HFFc6 (cell line): ENCODE measurements at regions not wholly inside any gene's neighbourhood (a gene's known extent, or its start where the extent isn't known, plus 50 kb on each side); places are given as distances from the start of the nearest gene placed in this dataset.

Source experiments
- DNase-seq: peaks from one replicate; pipeline ENCODE4 v3.0.0-alpha.2; 2018
- H3K27ac Mint-ChIP-seq: 2 replicates; pipeline ENCODE4 v1.8.0; 2020; ENCODE audit warnings: mild to moderate bottlenecking, mixed read lengths
- H3K27me3 Mint-ChIP-seq: 2 replicates; pipeline ENCODE4 v1.8.0; 2021; ENCODE audit warnings: mild to moderate bottlenecking, moderate library complexity, mixed read lengths; ENCODE audit not compliant: insufficient read depth
- H3K36me3 Mint-ChIP-seq: 2 replicates; pipeline ENCODE4 v1.8.0; 2021; ENCODE audit warnings: low read depth, mixed read lengths
- H3K4me1 Mint-ChIP-seq: 2 replicates; pipeline ENCODE4 v1.8.0; 2020; ENCODE audit warnings: low read depth, mixed read lengths
- H3K4me3 Mint-ChIP-seq: 2 replicates; pipeline ENCODE4 v1.8.0; 2020; ENCODE audit warnings: mild to moderate bottlenecking, moderate library complexity, mixed read lengths
- H3K9me3 Mint-ChIP-seq: 2 replicates; pipeline ENCODE4 v1.8.0; 2020; ENCODE audit warnings: mild to moderate bottlenecking, mixed read lengths
- TF ChIP-seq, protein P1 (sequence below): fragments of 200-600 bp; sonication (generic); IDR thresholded peaks from 2 replicates; pipeline ENCODE4 v1.5.0; 2021; ENCODE audit warnings: antibody characterized with exemption, mild to moderate bottlenecking

DNA sequence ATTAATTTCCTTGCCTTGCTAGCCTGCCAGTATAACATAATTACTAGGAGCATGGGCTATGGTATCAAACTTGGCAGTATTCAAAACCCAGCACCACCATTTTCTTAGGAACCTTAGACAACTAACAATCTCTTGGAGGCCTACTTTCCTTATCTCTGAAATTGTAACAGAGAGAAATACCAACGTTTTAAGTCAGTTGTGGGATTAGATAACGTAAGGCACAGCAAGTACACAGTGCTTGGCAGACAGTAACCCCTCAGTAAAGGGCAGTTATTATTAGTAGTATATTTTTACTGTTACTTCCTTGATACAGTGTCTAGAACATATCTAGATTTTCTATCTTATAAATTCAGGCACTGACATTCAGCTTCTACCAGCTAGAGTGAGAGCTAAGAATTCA, 309.6 kb downstream of the ACTL7B start:
- Mint-ChIP-seq H3K27ac (no peak overlapping the region), H3K36me3 (no peaks in the 10 kb centered on the region), H3K9me3 (no peaks in the 10 kb centered on the region), H3K27me3 (peaks cover 8% of the 10 kb centered on the region), H3K4me3 (no peak overlapping the region), H3K4me1 (peaks cover 53% of the 10 kb centered on the region)
- no peak for DNase-seq
- TF ChIP-seq, protein P1, sequence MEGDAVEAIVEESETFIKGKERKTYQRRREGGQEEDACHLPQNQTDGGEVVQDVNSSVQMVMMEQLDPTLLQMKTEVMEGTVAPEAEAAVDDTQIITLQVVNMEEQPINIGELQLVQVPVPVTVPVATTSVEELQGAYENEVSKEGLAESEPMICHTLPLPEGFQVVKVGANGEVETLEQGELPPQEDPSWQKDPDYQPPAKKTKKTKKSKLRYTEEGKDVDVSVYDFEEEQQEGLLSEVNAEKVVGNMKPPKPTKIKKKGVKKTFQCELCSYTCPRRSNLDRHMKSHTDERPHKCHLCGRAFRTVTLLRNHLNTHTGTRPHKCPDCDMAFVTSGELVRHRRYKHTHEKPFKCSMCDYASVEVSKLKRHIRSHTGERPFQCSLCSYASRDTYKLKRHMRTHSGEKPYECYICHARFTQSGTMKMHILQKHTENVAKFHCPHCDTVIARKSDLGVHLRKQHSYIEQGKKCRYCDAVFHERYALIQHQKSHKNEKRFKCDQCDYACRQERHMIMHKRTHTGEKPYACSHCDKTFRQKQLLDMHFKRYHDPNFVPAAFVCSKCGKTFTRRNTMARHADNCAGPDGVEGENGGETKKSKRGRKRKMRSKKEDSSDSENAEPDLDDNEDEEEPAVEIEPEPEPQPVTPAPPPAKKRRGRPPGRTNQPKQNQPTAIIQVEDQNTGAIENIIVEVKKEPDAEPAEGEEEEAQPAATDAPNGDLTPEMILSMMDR = no peak

DNA sequence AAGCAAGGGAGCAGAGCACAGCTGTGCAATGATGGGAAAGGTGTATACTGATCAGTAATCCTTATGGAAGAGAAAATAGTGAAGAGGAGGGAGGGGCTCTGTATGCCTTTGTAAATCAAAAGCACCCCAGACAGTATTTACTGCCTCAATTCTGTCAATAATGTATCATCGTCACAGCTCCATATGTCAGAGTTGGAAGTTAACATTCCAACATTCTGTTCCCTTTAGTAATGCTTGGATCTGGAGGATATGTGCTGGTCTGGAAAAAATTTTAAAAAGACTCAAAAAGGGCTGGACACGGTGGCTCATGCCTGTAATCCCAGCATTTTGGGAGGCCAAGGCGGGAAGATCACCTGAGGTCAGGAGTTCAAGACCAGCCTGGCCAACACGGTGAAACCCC, 310.4 kb downstream of the ACTL7B start:
- DNase-seq = no peak
- Mint-ChIP-seq H3K4me3 (no peak overlapping the region), H3K27ac (no peak overlapping the region), H3K9me3 (no peaks in the 10 kb centered on the region), H3K4me1 (peaks cover 45% of the 10 kb centered on the region), H3K36me3 (no peaks in the 10 kb centered on the region), H3K27me3 (peaks cover 11% of the 10 kb centered on the region)
- TF ChIP-seq, protein P1 = no peak

DNA sequence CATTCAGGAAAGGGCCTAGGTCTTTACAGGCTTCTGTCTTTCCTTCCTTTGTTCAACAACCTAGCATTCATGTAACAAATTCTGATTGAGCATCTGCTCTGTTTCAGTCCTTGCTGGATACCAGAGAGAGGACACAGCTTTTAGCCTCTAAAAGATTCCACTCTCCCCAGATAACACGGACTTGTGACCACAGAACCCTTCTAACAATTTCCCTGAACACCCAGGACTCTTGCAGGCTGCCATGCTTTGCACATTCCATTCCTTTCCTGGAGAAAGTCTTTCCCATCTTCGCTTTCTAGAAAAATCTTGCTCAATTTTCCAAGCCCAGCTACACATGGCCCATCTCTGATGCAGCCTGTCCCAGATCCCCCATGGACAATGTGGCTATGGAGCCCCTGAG, 310.9 kb downstream of the ACTL7B start:
- Mint-ChIP-seq H3K4me3 (no peak overlapping the region), H3K4me1 (peaks cover 39% of the 10 kb centered on the region), H3K27me3 (peaks cover 14% of the 10 kb centered on the region), H3K27ac (no peak overlapping the region), H3K36me3 (no peaks in the 10 kb centered on the region), H3K9me3 (no peaks in the 10 kb centered on the region)
- TF ChIP-seq, protein P1 = no peak
- no peak for DNase-seq

DNA sequence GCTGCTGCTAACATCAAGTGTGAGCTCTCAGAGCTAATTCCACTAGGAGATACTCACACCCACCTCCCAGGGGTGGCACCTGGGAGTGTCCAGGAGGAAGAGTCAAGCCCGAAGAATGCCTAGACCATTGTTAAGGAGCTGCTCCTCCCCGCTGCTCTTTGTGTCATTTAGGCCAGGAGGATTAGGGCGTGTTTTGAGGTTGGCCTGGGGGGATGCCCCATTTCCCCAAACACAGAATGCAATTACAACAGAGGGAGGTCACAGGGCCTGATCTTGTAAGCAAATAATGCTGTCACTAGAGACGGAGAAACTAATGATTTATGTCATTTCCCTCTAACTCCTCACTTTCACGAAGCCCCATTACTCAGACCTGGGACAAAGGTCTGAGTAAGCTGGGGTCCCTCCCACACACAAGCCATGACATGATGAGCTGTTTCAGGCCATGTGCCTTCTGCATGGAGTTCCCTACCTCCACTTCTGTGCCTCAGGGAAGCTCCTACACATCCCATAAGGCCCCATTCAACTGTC, 312.5 kb downstream of the ACTL7B start:
- TF ChIP-seq, protein P1 = no peak
- Mint-ChIP-seq H3K27ac (no peak overlapping the region; the same call in 1 of the 2 replicates), H3K4me3 (no peak overlapping the region), H3K9me3 (no peaks in the 10 kb centered on the region), H3K27me3 (peaks cover 16% of the 10 kb centered on the region), H3K4me1 (peaks cover 28% of the 10 kb centered on the region), H3K36me3 (no peaks in the 10 kb centered on the region; the same call in 1 of the 2 replicates)
- DNase-seq = peak; percentile 37

DNA sequence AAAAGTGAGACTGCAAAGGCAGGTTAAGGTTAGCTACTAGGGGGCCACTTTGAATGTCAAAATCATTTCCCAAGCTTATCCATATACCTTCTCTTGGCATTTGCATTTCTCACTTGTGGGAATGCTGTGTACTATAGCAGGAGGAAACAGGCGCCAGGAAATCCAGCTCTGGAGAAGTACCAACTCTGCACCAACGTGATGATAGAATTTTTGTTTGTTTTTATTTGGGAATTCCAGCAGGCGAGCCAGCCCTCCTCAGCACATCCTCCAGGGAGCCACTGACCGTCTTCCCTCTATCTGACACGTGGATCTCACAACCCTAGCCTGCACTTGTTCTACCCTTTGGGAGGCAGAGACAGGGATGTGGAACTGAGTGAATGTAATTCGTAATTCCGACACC, 318.0 kb downstream of the ACTL7B start:
- Mint-ChIP-seq H3K27me3 (peaks cover 13% of the 10 kb centered on the region), H3K4me3 (no peak overlapping the region), H3K4me1 (peaks cover 48% of the 10 kb centered on the region), H3K36me3 (peaks cover 8% of the 10 kb centered on the region), H3K9me3 (peaks cover 9% of the 10 kb centered on the region), H3K27ac (no peak overlapping the region)
- TF ChIP-seq, protein P1 = no peak
- no peak for DNase-seq
